Smooth muscle cell of the brain vasculature (primary cell): ENCODE measurements at regions not wholly inside any gene's neighbourhood (a gene's known extent, or its start where the extent isn't known, plus 50 kb on each side); places are given as distances from the start of the nearest gene placed in this dataset.
"Not testable (repeated sequence)": the region's sequence is repeated elsewhere in the genome, so short reads cannot be mapped to it uniquely, and the experiment has no call there.

Experiments used
- DNase-seq: peaks from one replicate; pipeline ENCODE4 v3.0.0-alpha.2; 2012; ENCODE audit warnings: low read depth, low spot score

- no peak for DNase-seq
Observed at GRCh38 chr4:115664285-115664684, 550.9 kb upstream of the NDST4 start.

- DNase-seq: no peak
Observed at GRCh38 chr4:115660465-115660864, 547.0 kb upstream of the NDST4 start.

GRCh38 chr4:115657991-115658650, 544.7 kb upstream of the NDST4 start:
- no peak for DNase-seq

GRCh38 chr4:115655626-115656025, 542.2 kb upstream of the NDST4 start:
- DNase-seq: no peak

GRCh38 chr4:115648786-115649185, 535.4 kb upstream of the NDST4 start:
- DNase-seq: no peak

- no peak for DNase-seq
Observed at GRCh38 chr4:115629270-115629669, 515.9 kb upstream of the NDST4 start.

GRCh38 chr4:115609631-115610030, 496.2 kb upstream of the NDST4 start:
- no peak for DNase-seq

GRCh38 chr4:115607311-115607710, 493.9 kb upstream of the NDST4 start:
- DNase-seq: no peak

- DNase-seq: no peak
Observed at GRCh38 chr4:115596265-115597001, 483.0 kb upstream of the NDST4 start.

GRCh38 chr4:115580901-115581300, 467.5 kb upstream of the NDST4 start:
- no peak for DNase-seq

GRCh38 chr4:115575851-115576250, 462.4 kb upstream of the NDST4 start:
- DNase-seq: no peak

GRCh38 chr4:115562506-115562905, 449.1 kb upstream of the NDST4 start:
- no peak for DNase-seq

GRCh38 chr4:115548123-115548522, 434.7 kb upstream of the NDST4 start:
- no peak for DNase-seq

GRCh38 chr4:115537387-115537786, 424.0 kb upstream of the NDST4 start:
- peak; percentile 2 for DNase-seq

GRCh38 chr4:115529126-115529525, 415.7 kb upstream of the NDST4 start:
- DNase-seq: no peak

GRCh38 chr4:115519476-115519875, 406.1 kb upstream of the NDST4 start:
- DNase-seq: not testable (repeated sequence)

GRCh38 chr4:115515772-115516171, 402.4 kb upstream of the NDST4 start:
- DNase-seq: no peak

- DNase-seq: no peak
Observed at GRCh38 chr4:115515366-115515765, 401.9 kb upstream of the NDST4 start.

GRCh38 chr4:115514675-115515074, 401.3 kb upstream of the NDST4 start:
- no peak for DNase-seq

GRCh38 chr4:115505326-115505725, 391.9 kb upstream of the NDST4 start:
- no peak for DNase-seq

- no peak for DNase-seq
Observed at GRCh38 chr4:115501656-115502055, 388.2 kb upstream of the NDST4 start.

GRCh38 chr4:115493770-115494169, 380.4 kb upstream of the NDST4 start:
- not testable (repeated sequence) for DNase-seq

GRCh38 chr4:115491686-115492085, 378.3 kb upstream of the NDST4 start:
- no peak for DNase-seq
